Cardiac fibroblast (primary cell): ENCODE measurements at regions not wholly inside any gene's neighbourhood (a gene's known extent, or its start where the extent isn't known, plus 50 kb on each side); places are given as distances from the start of the nearest gene placed in this dataset.

ENCODE experiments used
- DNase-seq, 2 donors: peaks; one replicate each; pipeline versions ENCODE4 v3.0.0 to v3.0.0-alpha.2; 2010; ENCODE audit warnings: low read depth in 2 of 2
- H3K4me3 ChIP-seq, 2 donors: replicated peaks in 1 of 2; 1 replicate in 1 of 2; 2 replicates in 1 of 2; pipeline ENCODE4 v1.5.1; 2011; ENCODE audit warnings: low read depth in 2 of 2, low read length in 2 of 2, mild to moderate bottlenecking in 2 of 2, moderate library complexity in 1 of 2
- CTCF ChIP-seq: IDR thresholded peaks from one replicate; pipeline ENCODE4 v1.5.1; 2011; ENCODE audit warnings: low read depth, mild to moderate bottlenecking, low read length, inconsistent platforms

GRCh38 chr14:22263961-22264360 is 325.1 kb downstream of the DAD1 start:
- no peak overlapping the region for H3K4me3 ChIP-seq
- TF ChIP-seq CTCF = no peak
- DNase-seq = no peak

- no peak for TF ChIP-seq CTCF
- DNase-seq = no peak
- no peak overlapping the region for H3K4me3 ChIP-seq
These were observed 326.1 kb downstream of the DAD1 start for GRCh38 chr14:22262881-22263280.

GRCh38 chr14:22255017-22255950 is 333.7 kb downstream of the DAD1 start:
- TF ChIP-seq CTCF = no peak
- no peak overlapping the region for H3K4me3 ChIP-seq
- DNase-seq = no peak

GRCh38 chr14:22252686-22253085 is 336.3 kb downstream of the DAD1 start:
- H3K4me3 ChIP-seq = no peak overlapping the region
- no peak for TF ChIP-seq CTCF
- DNase-seq = peak in 1 of 2 donors; percentile 3

- peak in 1 of 2 donors; percentile 50 for DNase-seq
- TF ChIP-seq CTCF = no peak
- no peak overlapping the region for H3K4me3 ChIP-seq
These were observed 337.9 kb downstream of the DAD1 start for GRCh38 chr14:22251090-22251489.

- no peak for TF ChIP-seq CTCF
- no peak overlapping the region for H3K4me3 ChIP-seq
- no peak for DNase-seq
These were observed 339.3 kb downstream of the DAD1 start for GRCh38 chr14:22249770-22250169.
